ENCODE measurements at regions not wholly inside any gene's neighbourhood (a gene's known extent, or its start where the extent isn't known, plus 50 kb on each side); places are given as distances from the start of the nearest gene placed in this dataset.

- no peak for TF ChIP-seq POLR2A (IDR thresholded peaks at IDR 0.05)
- no peak for TF ChIP-seq CTCF (IDR thresholded peaks at IDR 0.05)
Measured at GRCh38 chr4:45629717-45630116, 494.1 kb downstream of the GABRG1 start.
